GM21390 (cell line): ENCODE measurements at regions not wholly inside any gene's neighbourhood (a gene's known extent, or its start where the extent isn't known, plus 50 kb on each side); places are given as distances from the start of the nearest gene placed in this dataset.

Experiments used
- ATAC-seq: cut with Tn5 transposase; IDR thresholded peaks from one replicate; pipeline ENCODE4 v1.9.1; 2021; ENCODE audit not compliant: unreplicated experiment

- ATAC-seq = no peak
Observed at GRCh38 chr1:99565606-99566289, 80.2 kb upstream of the PALMD start.

- no peak for ATAC-seq
Observed at GRCh38 chr1:99566290-99567021, 79.5 kb upstream of the PALMD start.

- no peak for ATAC-seq
Observed at GRCh38 chr1:99570486-99571089, 75.3 kb upstream of the PALMD start.

- ATAC-seq = no peak
Observed at GRCh38 chr1:99571092-99571734, 74.7 kb upstream of the PALMD start.

DNA sequence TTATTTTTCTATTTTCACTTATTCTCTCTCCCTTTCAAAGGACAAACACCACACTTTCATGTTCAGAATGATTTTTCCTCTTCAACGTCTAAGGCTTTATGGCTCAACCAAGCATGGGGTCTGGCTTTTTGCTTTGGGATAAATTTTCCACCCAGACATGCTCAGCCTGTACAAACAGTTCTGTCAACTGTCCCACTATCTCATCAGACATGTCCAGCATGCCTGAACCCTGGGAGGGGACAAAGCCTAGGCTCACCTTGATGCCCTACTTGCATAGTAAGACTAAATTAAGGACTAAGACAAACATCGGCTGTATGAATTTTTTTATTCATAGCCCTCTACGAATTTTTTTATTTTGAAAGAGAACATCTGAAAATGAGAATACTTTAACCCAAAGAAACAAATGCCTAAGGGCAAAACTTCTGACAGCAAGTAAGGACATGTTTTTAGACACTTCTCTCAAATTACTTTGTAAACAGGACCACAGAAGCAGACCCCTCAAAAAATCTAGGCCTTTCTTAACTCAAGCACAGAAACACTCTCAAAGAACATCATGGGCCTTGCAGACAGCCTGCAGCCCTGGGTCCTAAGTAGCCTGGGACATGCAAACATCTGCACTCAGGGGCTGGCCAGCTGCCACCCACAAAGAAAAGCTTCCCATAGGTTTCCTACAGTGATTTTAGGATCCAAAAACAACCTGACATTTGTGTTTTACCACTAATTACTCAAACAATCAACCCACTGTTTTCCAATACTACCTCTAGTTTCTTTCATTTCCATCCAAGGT, 72.3 kb upstream of the PALMD start:
- ATAC-seq = no peak

GRCh38 chr1:99577313-99577712, 68.6 kb upstream of the PALMD start:
- ATAC-seq = no peak

DNA sequence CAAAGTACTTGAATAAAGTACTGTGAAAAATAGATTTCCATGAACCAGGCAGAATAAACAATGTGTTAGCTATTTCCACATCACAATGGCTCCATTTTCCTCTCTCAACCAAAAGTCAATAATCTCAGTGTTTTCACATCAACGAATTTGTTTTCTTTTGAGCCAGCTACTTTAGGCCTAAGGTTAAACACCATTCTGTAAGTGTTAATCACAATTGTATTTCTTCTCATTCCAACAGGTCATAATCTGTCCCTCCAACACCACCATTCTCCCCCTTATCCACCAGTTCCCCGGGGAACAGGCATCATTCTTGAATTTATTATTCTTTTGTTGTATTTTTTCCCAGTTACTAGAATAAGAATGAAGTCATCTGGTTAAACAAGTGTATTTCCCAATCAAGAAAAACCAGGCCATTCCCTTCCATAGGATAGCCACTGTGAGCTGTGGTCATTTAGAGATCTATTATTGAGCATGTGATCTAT, 66.2 kb upstream of the PALMD start:
- ATAC-seq = no peak

GRCh38 chr1:99580451-99580850, 65.5 kb upstream of the PALMD start:
- no peak for ATAC-seq

DNA sequence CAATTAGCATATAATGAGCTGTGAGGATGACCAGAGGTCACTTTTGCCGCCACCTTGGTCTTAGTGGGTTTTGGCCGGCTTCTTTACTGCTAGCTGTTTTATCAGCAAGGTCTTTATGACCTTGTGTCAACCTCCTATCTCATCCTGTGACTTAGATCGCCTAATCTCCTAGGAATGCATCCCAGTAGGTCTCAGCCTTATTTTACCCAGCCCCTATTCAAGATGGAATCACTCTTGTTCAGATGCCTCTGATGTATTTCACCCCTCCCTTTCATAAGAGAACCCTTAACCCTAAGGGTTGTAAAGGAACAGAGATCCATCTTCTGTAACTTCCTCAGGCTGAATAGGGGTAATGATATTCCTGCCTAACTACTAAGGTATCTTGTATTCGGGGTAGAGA, 58.9 kb upstream of the PALMD start:
- ATAC-seq = no peak

- no peak for ATAC-seq
Observed at GRCh38 chr1:99589186-99589636, 56.7 kb upstream of the PALMD start.

GRCh38 chr1:99590578-99591209, 55.2 kb upstream of the PALMD start:
- ATAC-seq = no peak

DNA sequence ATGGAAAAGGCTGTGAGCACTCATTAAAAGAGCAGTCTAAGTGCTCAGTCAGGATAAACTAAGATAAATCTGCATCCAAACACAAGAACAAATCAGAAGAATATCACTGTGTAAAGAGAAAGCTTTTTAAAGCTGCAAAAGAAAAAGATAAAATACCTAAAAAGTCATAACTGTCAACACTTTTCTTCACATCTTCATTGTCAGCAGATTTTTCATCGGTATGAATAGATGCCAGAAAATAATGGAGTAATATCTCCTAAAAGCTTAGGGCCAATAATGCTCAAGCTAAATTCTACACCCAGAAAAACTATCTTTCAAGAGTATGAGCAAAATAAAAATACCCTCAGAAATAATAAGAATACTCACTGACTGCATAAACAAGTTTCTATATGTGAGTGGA, 54.0 kb upstream of the PALMD start:
- no peak for ATAC-seq

GRCh38 chr1:99594205-99594604, 51.7 kb upstream of the PALMD start:
- no peak for ATAC-seq

- no peak for ATAC-seq
Observed at GRCh38 chr1:99595041-99595440, 50.9 kb upstream of the PALMD start.

GRCh38 chr1:99595441-99595840, 50.5 kb upstream of the PALMD start:
- ATAC-seq = no peak
